Fibroblast of skin of scalp (primary cell): ENCODE measurements at regions not wholly inside any gene's neighbourhood (a gene's known extent, or its start where the extent isn't known, plus 50 kb on each side); places are given as distances from the start of the nearest gene placed in this dataset.

ENCODE experiments used
- DNase-seq: peaks from one replicate; pipeline ENCODE4 v3.0.0-alpha.2; 2013

GRCh38 chr1:168875831-168876230, 146.8 kb upstream of the DPT start:
- DNase-seq: no peak

- no peak for DNase-seq
These were observed 147.8 kb upstream of the DPT start for GRCh38 chr1:168876830-168877229.

GRCh38 chr1:168879896-168880734, 151.1 kb upstream of the DPT start:
- DNase-seq: no peak

- no peak for DNase-seq
These were observed 152.8 kb upstream of the DPT start for GRCh38 chr1:168881656-168882260.

GRCh38 chr1:168887381-168887780, 158.4 kb upstream of the DPT start:
- no peak for DNase-seq

GRCh38 chr1:168888418-168888817, 159.4 kb upstream of the DPT start:
- no peak for DNase-seq

- DNase-seq: no peak
These were observed 163.9 kb upstream of the DPT start for GRCh38 chr1:168892931-168893330.

- no peak for DNase-seq
These were observed 164.4 kb upstream of the DPT start for GRCh38 chr1:168893359-168893801.

- no peak for DNase-seq
These were observed 165.4 kb upstream of the DPT start for GRCh38 chr1:168894397-168894903.

- DNase-seq: no peak
These were observed 168.2 kb upstream of the DPT start for GRCh38 chr1:168897249-168897648.

GRCh38 chr1:168903237-168903830, 174.3 kb upstream of the DPT start:
- no peak for DNase-seq

- DNase-seq: no peak
These were observed 176.6 kb upstream of the DPT start for GRCh38 chr1:168905633-168906032.

GRCh38 chr1:168906367-168906766, 177.4 kb upstream of the DPT start:
- no peak for DNase-seq

- no peak for DNase-seq
These were observed 178.0 kb upstream of the DPT start for GRCh38 chr1:168907053-168907452.

GRCh38 chr1:168907786-168908348, 178.9 kb upstream of the DPT start:
- DNase-seq: no peak

GRCh38 chr1:168910403-168910802, 181.4 kb upstream of the DPT start:
- no peak for DNase-seq

GRCh38 chr1:168911370-168911769, 182.4 kb upstream of the DPT start:
- DNase-seq: no peak

- no peak for DNase-seq
These were observed 184.9 kb upstream of the DPT start for GRCh38 chr1:168913711-168914463.

- DNase-seq: no peak
These were observed 188.3 kb upstream of the DPT start for GRCh38 chr1:168917309-168917708.

GRCh38 chr1:168917796-168918195, 188.7 kb upstream of the ATP1B1 start:
- no peak for DNase-seq

- no peak for DNase-seq
These were observed 187.4 kb upstream of the ATP1B1 start for GRCh38 chr1:168918860-168919741.
